Endothelial cell of umbilical vein (primary cell): ENCODE measurements at regions not wholly inside any gene's neighbourhood (a gene's known extent, or its start where the extent isn't known, plus 50 kb on each side); places are given as distances from the start of the nearest gene placed in this dataset.

Experiments
- BruUV-seq: library from RNA; stranded (reverse); fragments of 400-500 nt; replicated peaks from 2 replicates; lab custom pipeline; 2021; lab: Mats Ljungman, UMichigan
- CTCF ChIA-PET: fragments of 300-600, 350-600 bp; sonication (Branson Sonifier 250); formaldehyde crosslinking; loops from one replicate; lab custom pipeline; 2021; ENCODE audit warnings: antibody characterized with exemption, inconsistent platforms; lab: Charles Lee
- POLR2A ChIA-PET: fragments of 300-600, 350-600 bp; sonication (Branson Sonifier 250); formaldehyde crosslinking; loops from one replicate; lab custom pipeline; 2021; ENCODE audit warnings: antibody characterized with exemption, inconsistent platforms; lab: Charles Lee
- DNase-seq: peaks from one replicate; pipeline ENCODE4 v3.0.0-alpha.2; 2011; ENCODE audit warnings: low read depth, low spot score
- FAIRE-seq: peaks from 2 replicates; lab custom pipeline; 2011; peaks lifted over from hg19 to GRCh38; lab: Jason Lieb, UNC
- H2AFZ ChIP-seq: 2 replicates; pipeline ENCODE4 v1.6.0; 2012; ENCODE audit warnings: low read depth, low read length, control low read depth, inconsistent platforms
- H3K27ac ChIP-seq: 2 replicates; pipeline ENCODE4 v1.5.1; 2011; ENCODE audit warnings: low read depth, mild to moderate bottlenecking, control low read depth, low read length, moderate library complexity; ENCODE audit not compliant: insufficient read depth
- H3K27me3 ChIP-seq, 2 experiments: 2 replicates each; pipeline versions ENCODE4 v1.6.0 to v1.6.1; 2011; ENCODE audit warnings: low read length in 2 of 2, mixed read lengths in 1 of 2; ENCODE audit not compliant: control insufficient read depth in 2 of 2, insufficient read depth in 2 of 2
- H3K36me3 ChIP-seq, 2 experiments: 2 replicates in 1 of 2; 3 replicates in 1 of 2; pipeline ENCODE4 v1.5.1; 2011; ENCODE audit warnings: low read length in 2 of 2, mild to moderate bottlenecking in 1 of 2, moderate library complexity in 1 of 2; ENCODE audit not compliant: control insufficient read depth in 2 of 2, insufficient read depth in 2 of 2; ENCODE audit errors: extremely low read depth in 1 of 2
- H3K4me1 ChIP-seq: 3 replicates; pipeline ENCODE4 v1.5.1; 2011; ENCODE audit warnings: mild to moderate bottlenecking, low read length; ENCODE audit not compliant: control insufficient read depth, insufficient read depth; ENCODE audit errors: extremely low read depth
- H3K4me2 ChIP-seq: 2 replicates; pipeline ENCODE4 v1.6.1; 2011; ENCODE audit warnings: low read length, control low read depth, mixed read lengths; ENCODE audit not compliant: insufficient read depth
- H3K4me3 ChIP-seq, 3 experiments: fragments of 200-600 bp in 1 of 3; sonication (generic), shearing (Covaris generic) in 1 of 3; replicated peaks in 1 of 3; 2 replicates each; pipeline ENCODE4 v1.5.1; 2011 to 2016; ENCODE audit warnings: control low read depth in 3 of 3, low read length in 3 of 3, mild to moderate bottlenecking in 2 of 3, inconsistent platforms in 1 of 3, low read depth in 1 of 3, moderate library complexity in 1 of 3; ENCODE audit not compliant: insufficient read depth in 1 of 3
- H3K79me2 ChIP-seq: 2 replicates; pipeline ENCODE4 v1.6.0; 2012; ENCODE audit warnings: low read length, inconsistent platforms; ENCODE audit not compliant: control insufficient read depth, insufficient read depth
- H3K9ac ChIP-seq: replicated peaks from 2 replicates; pipeline ENCODE3; 2011; ENCODE audit warnings: low read length, control low read depth; ENCODE audit not compliant: insufficient read depth; ENCODE audit errors: extremely low read depth
- H3K9me1 ChIP-seq: replicated peaks from 3 replicates; pipeline ENCODE4 v1.6.0; 2011; ENCODE audit warnings: mild to moderate bottlenecking, low read length; ENCODE audit not compliant: control insufficient read depth, insufficient read depth; ENCODE audit errors: extremely low read depth
- H3K9me3 ChIP-seq: replicated peaks from 2 replicates; pipeline ENCODE4 v1.5.1; 2012; ENCODE audit warnings: low read length, inconsistent platforms; ENCODE audit not compliant: control insufficient read depth, insufficient read depth
- H4K20me1 ChIP-seq: replicated peaks from 2 replicates; pipeline ENCODE3; 2011; ENCODE audit warnings: mild to moderate bottlenecking, low read length; ENCODE audit not compliant: control insufficient read depth, insufficient read depth; ENCODE audit errors: extremely low read depth
- EZH2 ChIP-seq: IDR thresholded peaks from 2 replicates; pipeline ENCODE4 v1.6.1; 2012; ENCODE audit warnings: borderline replicate concordance, low read depth, mild to moderate bottlenecking, moderate library complexity, low read length, inconsistent platforms; ENCODE audit not compliant: severe bottlenecking
- FOS ChIP-seq: IDR thresholded peaks from 2 replicates; pipeline ENCODE4 v1.6.1; 2011; ENCODE audit warnings: mild to moderate bottlenecking, low read length, moderate library complexity, borderline replicate concordance; ENCODE audit not compliant: insufficient read depth
- GATA2 ChIP-seq: IDR thresholded peaks from 2 replicates; pipeline ENCODE4 v1.7.0; 2011; ENCODE audit warnings: low read depth, mild to moderate bottlenecking, moderate library complexity, mixed read lengths, low read length; ENCODE audit not compliant: insufficient read length, insufficient read depth
- JUN ChIP-seq: IDR thresholded peaks from 2 replicates; pipeline ENCODE4 v1.6.1; 2011; ENCODE audit warnings: borderline replicate concordance, low read depth; ENCODE audit not compliant: insufficient read length, insufficient read depth
- MYC ChIP-seq: IDR thresholded peaks from one replicate; pipeline ENCODE4 v1.6.1; 2011; ENCODE audit warnings: mild to moderate bottlenecking, low read depth, low read length
- POLR2A ChIP-seq: IDR thresholded peaks from 2 replicates; pipeline ENCODE4 v1.6.1; 2012; ENCODE audit warnings: low read depth, mild to moderate bottlenecking, control low read depth, low read length
- POLR2AphosphoS5 ChIP-seq: IDR thresholded peaks from 2 replicates; pipeline ENCODE4 v1.6.1; 2012; ENCODE audit warnings: low read depth, mild to moderate bottlenecking, control low read depth, low read length, moderate library complexity; ENCODE audit not compliant: insufficient read depth
- dilution Hi-C: fragments of 300-500 bp; cut with MboI; formaldehyde crosslinking; loops from one replicate; pipeline ENCODE4 v1.15.0; 2019; ENCODE audit warnings: low sequenced_read_pairs; ENCODE audit not compliant: extremely low pct_ligation_motif_present
- intact Hi-C: fragments of 100-400 bp; cut with micrococcal nuclease; formaldehyde crosslinking; loops from one replicate; pipeline ENCODE4 v1.10.0; 2022
- TF ChIP-seq, protein P1 (sequence below), 2 donors: IDR thresholded peaks; 1 replicate in 1 of 2; 2 replicates in 1 of 2; pipeline ENCODE4 v1.5.1; 2011; ENCODE audit warnings: low read length in 2 of 2, mild to moderate bottlenecking in 2 of 2, moderate library complexity in 2 of 2, control low read depth in 1 of 2, inconsistent platforms in 1 of 2, low read depth in 1 of 2; ENCODE audit not compliant: insufficient read depth in 1 of 2; ENCODE audit errors: extremely low read depth in 1 of 2
- TF ChIP-seq, protein P2 (sequence below): IDR thresholded peaks from 2 replicates; pipeline ENCODE4 v1.6.1; 2011; ENCODE audit not compliant: insufficient read depth, insufficient read length

DNA sequence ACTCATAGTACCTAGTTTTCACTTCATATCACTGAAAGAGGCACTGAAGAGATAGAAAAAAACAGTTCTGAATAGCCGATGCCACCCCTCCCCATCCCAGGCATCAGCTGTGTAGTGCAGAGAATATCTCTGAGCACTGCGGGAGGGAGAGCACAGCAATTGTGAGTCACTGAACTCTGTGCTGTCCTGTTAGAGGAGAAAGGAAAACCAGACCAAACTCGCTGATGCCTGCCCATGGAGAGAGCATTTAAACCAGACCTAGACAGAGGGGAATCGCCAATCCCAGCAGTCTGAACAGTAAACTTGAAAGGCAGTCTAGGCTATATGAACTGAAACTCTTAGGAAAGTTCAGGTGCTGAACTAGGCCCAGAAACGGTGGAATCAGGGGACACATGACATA is 120.1 kb upstream of the SLC30A5 start:
- POLR2A ChIA-PET, result no interaction called here
- H4K20me1 ChIP-seq, result no peaks in the 10 kb centered on the region
- FAIRE-seq, result no peak
- H3K4me2 ChIP-seq, result no peak overlapping the region
- DNase-seq, result no peak
- no peak overlapping the region for H3K4me3 ChIP-seq
- H3K36me3 ChIP-seq, result no peaks in the 10 kb centered on the region
- BruUV-seq, result no TSS peak
- H3K9me1 ChIP-seq, result no peaks in the 10 kb centered on the region
- no peak overlapping the region for H3K9ac ChIP-seq
- H3K79me2 ChIP-seq, result no peaks in the 10 kb centered on the region
- peaks cover 3 to 7% of the 10 kb centered on the region in 2 experiments for H3K27me3 ChIP-seq
- CTCF ChIA-PET, result no interaction called here
- no peaks in the 10 kb centered on the region for H3K4me1 ChIP-seq
- H3K27ac ChIP-seq, result no peak overlapping the region
- no peak overlapping the region for H2AFZ ChIP-seq
- dilution Hi-C loops, result no loop called here
- intact Hi-C loops, result no loop called here
- TF ChIP-seq GATA2 (no peak), FOS (no peak), EZH2 (no peak), JUN (no peak), MYC (no peak), POLR2AphosphoS5 (no peak), POLR2A (no peak)
- TF ChIP-seq, protein P1, sequence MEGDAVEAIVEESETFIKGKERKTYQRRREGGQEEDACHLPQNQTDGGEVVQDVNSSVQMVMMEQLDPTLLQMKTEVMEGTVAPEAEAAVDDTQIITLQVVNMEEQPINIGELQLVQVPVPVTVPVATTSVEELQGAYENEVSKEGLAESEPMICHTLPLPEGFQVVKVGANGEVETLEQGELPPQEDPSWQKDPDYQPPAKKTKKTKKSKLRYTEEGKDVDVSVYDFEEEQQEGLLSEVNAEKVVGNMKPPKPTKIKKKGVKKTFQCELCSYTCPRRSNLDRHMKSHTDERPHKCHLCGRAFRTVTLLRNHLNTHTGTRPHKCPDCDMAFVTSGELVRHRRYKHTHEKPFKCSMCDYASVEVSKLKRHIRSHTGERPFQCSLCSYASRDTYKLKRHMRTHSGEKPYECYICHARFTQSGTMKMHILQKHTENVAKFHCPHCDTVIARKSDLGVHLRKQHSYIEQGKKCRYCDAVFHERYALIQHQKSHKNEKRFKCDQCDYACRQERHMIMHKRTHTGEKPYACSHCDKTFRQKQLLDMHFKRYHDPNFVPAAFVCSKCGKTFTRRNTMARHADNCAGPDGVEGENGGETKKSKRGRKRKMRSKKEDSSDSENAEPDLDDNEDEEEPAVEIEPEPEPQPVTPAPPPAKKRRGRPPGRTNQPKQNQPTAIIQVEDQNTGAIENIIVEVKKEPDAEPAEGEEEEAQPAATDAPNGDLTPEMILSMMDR (IDR thresholded peaks at IDR 0.05; ENCODE audit: extremely low read depth in 1 of 2, insufficient read depth in 1 of 2, low read depth in 1 of 2, low read length in 2 of 2), result no peak
- TF ChIP-seq, protein P2, sequence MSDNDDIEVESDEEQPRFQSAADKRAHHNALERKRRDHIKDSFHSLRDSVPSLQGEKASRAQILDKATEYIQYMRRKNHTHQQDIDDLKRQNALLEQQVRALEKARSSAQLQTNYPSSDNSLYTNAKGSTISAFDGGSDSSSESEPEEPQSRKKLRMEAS, result no peak
- H3K9me3 ChIP-seq, result no peaks in the 10 kb centered on the region
